ENCODE measurements at regions not wholly inside any gene's neighbourhood (a gene's known extent, or its start where the extent isn't known, plus 50 kb on each side); places are given as distances from the start of the nearest gene placed in this dataset.

DNA sequence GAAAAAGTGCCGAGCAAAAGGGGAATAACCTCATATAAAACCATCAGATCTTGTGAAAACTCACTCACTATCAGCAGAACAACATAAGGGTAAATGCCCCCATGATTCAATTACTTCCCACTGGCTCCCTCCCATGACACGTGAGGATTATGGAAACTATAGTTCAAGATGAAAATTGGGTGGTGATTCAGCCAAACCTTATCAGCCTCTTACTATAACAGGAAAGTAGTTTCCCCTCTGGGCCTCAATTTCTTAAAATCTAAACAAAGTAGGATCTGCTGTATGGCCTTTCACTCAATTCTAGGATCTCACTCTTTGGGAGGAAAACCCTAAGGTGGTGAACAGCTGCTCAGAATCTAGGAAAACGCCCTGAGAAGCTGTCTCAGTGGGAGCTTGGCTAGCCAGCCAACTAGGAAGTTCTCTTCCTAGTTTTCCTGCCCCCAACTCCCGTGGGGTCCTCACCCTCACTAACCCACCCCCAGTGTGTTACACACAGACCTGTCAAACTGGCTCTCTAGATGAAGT lies 1017.1 kb upstream of the HS3ST1 start (continued):
- TF ChIP-seq, protein P1, sequence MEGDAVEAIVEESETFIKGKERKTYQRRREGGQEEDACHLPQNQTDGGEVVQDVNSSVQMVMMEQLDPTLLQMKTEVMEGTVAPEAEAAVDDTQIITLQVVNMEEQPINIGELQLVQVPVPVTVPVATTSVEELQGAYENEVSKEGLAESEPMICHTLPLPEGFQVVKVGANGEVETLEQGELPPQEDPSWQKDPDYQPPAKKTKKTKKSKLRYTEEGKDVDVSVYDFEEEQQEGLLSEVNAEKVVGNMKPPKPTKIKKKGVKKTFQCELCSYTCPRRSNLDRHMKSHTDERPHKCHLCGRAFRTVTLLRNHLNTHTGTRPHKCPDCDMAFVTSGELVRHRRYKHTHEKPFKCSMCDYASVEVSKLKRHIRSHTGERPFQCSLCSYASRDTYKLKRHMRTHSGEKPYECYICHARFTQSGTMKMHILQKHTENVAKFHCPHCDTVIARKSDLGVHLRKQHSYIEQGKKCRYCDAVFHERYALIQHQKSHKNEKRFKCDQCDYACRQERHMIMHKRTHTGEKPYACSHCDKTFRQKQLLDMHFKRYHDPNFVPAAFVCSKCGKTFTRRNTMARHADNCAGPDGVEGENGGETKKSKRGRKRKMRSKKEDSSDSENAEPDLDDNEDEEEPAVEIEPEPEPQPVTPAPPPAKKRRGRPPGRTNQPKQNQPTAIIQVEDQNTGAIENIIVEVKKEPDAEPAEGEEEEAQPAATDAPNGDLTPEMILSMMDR (IDR thresholded peaks at IDR 0.05; ENCODE audit: control extremely low read depth in 1 of 3, insufficient read depth in 1 of 3, low read depth in 1 of 3, low read length in 3 of 3) = no peak
- TF ChIP-seq POU5F1 (IDR thresholded peaks at IDR 0.05; ENCODE audit: low read depth, low read length) (no peak), GABPA (IDR thresholded peaks at IDR 0.05; ENCODE audit: borderline replicate concordance, insufficient read depth, low read length) (no peak), SP2 (IDR thresholded peaks at IDR 0.05; ENCODE audit: low read length) (no peak), CHD1 (IDR thresholded peaks at IDR 0.05; ENCODE audit: low read depth, low read length) (no peak), ASH2L (IDR thresholded peaks at IDR 0.05; ENCODE audit: low read length) (no peak), TAF1 (IDR thresholded peaks at IDR 0.05; ENCODE audit: low read depth, low read length) (no peak), HDAC2 (IDR thresholded peaks at IDR 0.05; ENCODE audit: borderline replicate concordance in 1 of 2, low read depth in 2 of 2, low read length in 2 of 2) (no peak), RAD21 (IDR thresholded peaks at IDR 0.05 in 1 of 2, conservative IDR thresholded peaks at IDR 0.05 in 1 of 2; ENCODE audit: low read depth in 2 of 2, low read length in 2 of 2) (no peak)
